ENCODE measurements at regions not wholly inside any gene's neighbourhood (a gene's known extent, or its start where the extent isn't known, plus 50 kb on each side); places are given as distances from the start of the nearest gene placed in this dataset.

DNA sequence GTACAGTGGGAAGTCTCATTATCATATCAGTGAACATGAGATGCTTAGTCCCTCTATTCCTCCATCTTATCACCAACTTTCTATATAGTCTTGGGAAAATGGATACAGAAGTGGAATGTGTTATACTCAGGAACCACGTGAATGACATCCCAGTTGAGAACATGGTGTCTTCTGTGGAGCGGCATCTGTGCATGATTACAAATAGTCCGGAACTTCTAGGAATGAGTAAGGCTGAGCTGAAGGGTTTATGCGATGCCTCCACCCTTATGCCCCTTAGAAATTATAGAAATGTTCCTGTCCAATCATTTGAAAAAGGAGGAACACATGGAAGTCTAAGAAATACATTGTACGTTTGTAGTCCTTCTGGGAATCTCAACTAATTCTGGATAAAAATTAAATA is 64.8 kb upstream of the TMEM108 start:
- TF ChIP-seq, protein P1, sequence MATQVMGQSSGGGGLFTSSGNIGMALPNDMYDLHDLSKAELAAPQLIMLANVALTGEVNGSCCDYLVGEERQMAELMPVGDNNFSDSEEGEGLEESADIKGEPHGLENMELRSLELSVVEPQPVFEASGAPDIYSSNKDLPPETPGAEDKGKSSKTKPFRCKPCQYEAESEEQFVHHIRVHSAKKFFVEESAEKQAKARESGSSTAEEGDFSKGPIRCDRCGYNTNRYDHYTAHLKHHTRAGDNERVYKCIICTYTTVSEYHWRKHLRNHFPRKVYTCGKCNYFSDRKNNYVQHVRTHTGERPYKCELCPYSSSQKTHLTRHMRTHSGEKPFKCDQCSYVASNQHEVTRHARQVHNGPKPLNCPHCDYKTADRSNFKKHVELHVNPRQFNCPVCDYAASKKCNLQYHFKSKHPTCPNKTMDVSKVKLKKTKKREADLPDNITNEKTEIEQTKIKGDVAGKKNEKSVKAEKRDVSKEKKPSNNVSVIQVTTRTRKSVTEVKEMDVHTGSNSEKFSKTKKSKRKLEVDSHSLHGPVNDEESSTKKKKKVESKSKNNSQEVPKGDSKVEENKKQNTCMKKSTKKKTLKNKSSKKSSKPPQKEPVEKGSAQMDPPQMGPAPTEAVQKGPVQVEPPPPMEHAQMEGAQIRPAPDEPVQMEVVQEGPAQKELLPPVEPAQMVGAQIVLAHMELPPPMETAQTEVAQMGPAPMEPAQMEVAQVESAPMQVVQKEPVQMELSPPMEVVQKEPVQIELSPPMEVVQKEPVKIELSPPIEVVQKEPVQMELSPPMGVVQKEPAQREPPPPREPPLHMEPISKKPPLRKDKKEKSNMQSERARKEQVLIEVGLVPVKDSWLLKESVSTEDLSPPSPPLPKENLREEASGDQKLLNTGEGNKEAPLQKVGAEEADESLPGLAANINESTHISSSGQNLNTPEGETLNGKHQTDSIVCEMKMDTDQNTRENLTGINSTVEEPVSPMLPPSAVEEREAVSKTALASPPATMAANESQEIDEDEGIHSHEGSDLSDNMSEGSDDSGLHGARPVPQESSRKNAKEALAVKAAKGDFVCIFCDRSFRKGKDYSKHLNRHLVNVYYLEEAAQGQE (IDR thresholded peaks at IDR 0.05; ENCODE audit: insufficient read depth in 1 of 2, low read depth in 2 of 2, low read length in 1 of 2) = no peak
- TF ChIP-seq, protein P2, sequence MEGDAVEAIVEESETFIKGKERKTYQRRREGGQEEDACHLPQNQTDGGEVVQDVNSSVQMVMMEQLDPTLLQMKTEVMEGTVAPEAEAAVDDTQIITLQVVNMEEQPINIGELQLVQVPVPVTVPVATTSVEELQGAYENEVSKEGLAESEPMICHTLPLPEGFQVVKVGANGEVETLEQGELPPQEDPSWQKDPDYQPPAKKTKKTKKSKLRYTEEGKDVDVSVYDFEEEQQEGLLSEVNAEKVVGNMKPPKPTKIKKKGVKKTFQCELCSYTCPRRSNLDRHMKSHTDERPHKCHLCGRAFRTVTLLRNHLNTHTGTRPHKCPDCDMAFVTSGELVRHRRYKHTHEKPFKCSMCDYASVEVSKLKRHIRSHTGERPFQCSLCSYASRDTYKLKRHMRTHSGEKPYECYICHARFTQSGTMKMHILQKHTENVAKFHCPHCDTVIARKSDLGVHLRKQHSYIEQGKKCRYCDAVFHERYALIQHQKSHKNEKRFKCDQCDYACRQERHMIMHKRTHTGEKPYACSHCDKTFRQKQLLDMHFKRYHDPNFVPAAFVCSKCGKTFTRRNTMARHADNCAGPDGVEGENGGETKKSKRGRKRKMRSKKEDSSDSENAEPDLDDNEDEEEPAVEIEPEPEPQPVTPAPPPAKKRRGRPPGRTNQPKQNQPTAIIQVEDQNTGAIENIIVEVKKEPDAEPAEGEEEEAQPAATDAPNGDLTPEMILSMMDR (IDR thresholded peaks at IDR 0.05) = no peak
- no peak for TF ChIP-seq SIN3A (IDR thresholded peaks at IDR 0.05; ENCODE audit: borderline replicate concordance, insufficient read depth, low read depth, low read length)
- no peak for TF ChIP-seq TCF7L2 (IDR thresholded peaks at IDR 0.05; ENCODE audit: low read depth, low read length)
- no peak for TF ChIP-seq POLR2AphosphoS5 (IDR thresholded peaks at IDR 0.05; ENCODE audit: low read depth, low read length)
- CTCF ChIA-PET = no interaction called here
- no peaks in the 10 kb centered on the region for H3K36me3 ChIP-seq (ENCODE audit: control insufficient read depth, insufficient read depth, low read length)
- no TSS peak for BruUV-seq (replicated peaks)
- H3K27me3 ChIP-seq (ENCODE audit: control insufficient read depth, insufficient read depth, low read length) = no peaks in the 10 kb centered on the region
- H3K4me3 ChIP-seq (ENCODE audit: low read depth in 2 of 2, low read length in 2 of 2) = no peak overlapping the region
- no peak overlapping the region for H3K27ac ChIP-seq (ENCODE audit: low read length)
- POLR2A ChIA-PET = no interaction called here
- no peaks in the 10 kb centered on the region for H3K4me1 ChIP-seq (ENCODE audit: control insufficient read depth, insufficient read depth, low read length)
- in situ Hi-C loops (cut with HindIII; ENCODE audit: low pct_unique_long_range_greater_than_20kb, low sequenced_read_pairs) (no loop called here), intact Hi-C loops (cut with micrococcal nuclease; ENCODE audit: unreplicated experiment) (no loop called here)
- ATAC-seq (no peak), DNase-seq (ENCODE audit: low read depth, low spot score) (no peak)
- H3K9me3 ChIP-seq (ENCODE audit: control insufficient read depth, insufficient read depth, low read depth, low read length) = no peaks in the 10 kb centered on the region

DNA sequence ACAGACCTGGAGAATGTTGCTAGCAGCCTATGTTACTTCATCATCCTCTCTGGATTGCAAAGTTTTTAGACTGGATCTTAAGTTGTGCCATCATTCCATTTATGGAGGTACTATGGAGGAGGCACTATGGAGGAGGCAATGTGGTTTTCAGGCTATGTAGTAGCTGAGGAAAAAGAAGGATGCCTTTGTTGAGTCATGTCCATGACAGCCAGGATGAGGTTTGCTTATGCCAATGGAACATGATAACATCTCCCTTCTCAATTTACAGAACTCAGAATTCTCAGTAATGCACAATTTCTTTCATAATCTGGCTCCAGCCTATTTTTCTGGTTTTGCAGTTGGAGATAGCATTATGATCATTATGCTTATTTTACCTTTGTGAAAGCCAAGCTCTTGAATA is 65.9 kb upstream of the TMEM108 start:
- POLR2A ChIA-PET = no interaction called here
- no peak for ATAC-seq
- H3K27me3 ChIP-seq (ENCODE audit: control insufficient read depth, insufficient read depth, low read length) = no peaks in the 10 kb centered on the region

More for the DNA sequence above, 65.9 kb upstream of the TMEM108 start:
- H3K4me1 ChIP-seq (ENCODE audit: control insufficient read depth, insufficient read depth, low read length) = no peaks in the 10 kb centered on the region
- BruUV-seq (replicated peaks) = no TSS peak
- no peak overlapping the region for H3K27ac ChIP-seq (ENCODE audit: low read length)
- no peaks in the 10 kb centered on the region for H3K9me3 ChIP-seq (ENCODE audit: control insufficient read depth, insufficient read depth, low read depth, low read length)
- CTCF ChIA-PET = no interaction called here
- intact Hi-C loops (cut with micrococcal nuclease; ENCODE audit: unreplicated experiment) (no loop called here), in situ Hi-C loops (cut with HindIII; ENCODE audit: low pct_unique_long_range_greater_than_20kb, low sequenced_read_pairs) (no loop called here)
- H3K36me3 ChIP-seq (ENCODE audit: control insufficient read depth, insufficient read depth, low read length) = no peaks in the 10 kb centered on the region
- no peak for DNase-seq (ENCODE audit: low read depth, low spot score)
- no peak overlapping the region for H3K4me3 ChIP-seq (ENCODE audit: low read depth in 2 of 2, low read length in 2 of 2)
- TF ChIP-seq, protein P2 (IDR thresholded peaks at IDR 0.05) = no peak
- TF ChIP-seq TCF7L2 (IDR thresholded peaks at IDR 0.05; ENCODE audit: low read depth, low read length) (no peak), POLR2AphosphoS5 (IDR thresholded peaks at IDR 0.05; ENCODE audit: low read depth, low read length) (no peak), SIN3A (IDR thresholded peaks at IDR 0.05; ENCODE audit: borderline replicate concordance, insufficient read depth, low read depth, low read length) (no peak)
- TF ChIP-seq, protein P1 (IDR thresholded peaks at IDR 0.05; ENCODE audit: insufficient read depth in 1 of 2, low read depth in 2 of 2, low read length in 1 of 2) = no peak

Data from Panc1 (cell line).